Uterus (tissue), 2 donors: ENCODE measurements at regions not wholly inside any gene's neighbourhood (a gene's known extent, or its start where the extent isn't known, plus 50 kb on each side); places are given as distances from the start of the nearest gene placed in this dataset.

Experiments
- CTCF ChIP-seq, 4 experiments: fragments of 200-600 bp in 2 of 4; fragments of 450-650 bp in 2 of 4; sonication (generic) in 2 of 4; IDR thresholded peaks; one replicate each; pipeline ENCODE4 v1.5.1; 2016 to 2019; ENCODE audit warnings: antibody characterized with exemption in 4 of 4, mild to moderate bottlenecking in 2 of 4, moderate library complexity in 1 of 4
- POLR2A ChIP-seq, 2 donors: fragments of 450-650 bp; IDR thresholded peaks; one replicate each; pipeline ENCODE4 v1.6.1; 2016; ENCODE audit warnings: antibody characterized with exemption in 2 of 2, mild to moderate bottlenecking in 1 of 2, moderate library complexity in 1 of 2

DNA sequence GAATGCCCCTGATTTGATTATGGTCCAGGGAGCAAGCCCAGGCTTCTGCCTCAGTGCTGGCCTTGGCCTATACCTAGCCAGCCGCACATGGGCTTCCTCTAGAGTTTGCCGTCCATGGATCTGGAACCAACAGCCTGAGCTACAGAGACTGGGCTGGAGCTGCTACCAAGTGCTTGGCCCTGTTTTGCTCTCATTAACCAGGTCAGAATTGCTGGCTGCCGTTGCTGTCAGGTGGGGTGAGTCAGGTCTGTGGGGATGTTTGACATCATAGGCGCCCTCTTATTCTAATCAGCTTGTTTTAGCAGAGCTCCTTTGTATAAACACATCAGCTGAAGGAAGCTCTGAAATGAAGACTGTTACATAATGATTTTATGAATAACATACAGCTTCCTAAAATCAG is 83.1 kb upstream of the PHACTR2 start:
- TF ChIP-seq CTCF (IDR thresholded peaks at IDR 0.05) (no peak), POLR2A (IDR thresholded peaks at IDR 0.05) (no peak)
